ENCODE measurements at regions not wholly inside any gene's neighbourhood (a gene's known extent, or its start where the extent isn't known, plus 50 kb on each side); places are given as distances from the start of the nearest gene placed in this dataset.

GRCh38 chr3:164303894-164304293 is 774.4 kb downstream of the SI start:
- peaks cover 0 to 17% of the 10 kb centered on the region in 2 experiments; a peak in 4 of 5 replicates for H3K9me3 Mint-ChIP-seq
- no peak overlapping the region for H4K8ac ChIP-seq (replicated peaks; ENCODE audit: insufficient read length, low read depth, low read length)
- no peak overlapping the region for H2BK5ac ChIP-seq (ENCODE audit: insufficient read length, low read length)
- peaks cover 0 to 12% (median 4%) of the 10 kb centered on the region in 3 experiments; a peak in 3 of 7 replicates for H3K36me3 Mint-ChIP-seq (ENCODE audit: insufficient read depth in 1 of 3, low read depth in 3 of 3)
- peaks cover 3 to 5% of the 10 kb centered on the region in 2 experiments; a peak in 3 of 4 replicates for H3K4me1 Mint-ChIP-seq
- no peak overlapping the region for H3K18ac ChIP-seq (ENCODE audit: insufficient read length, low read depth, low read length)
- H3K14ac ChIP-seq (ENCODE audit: insufficient read depth, low read length), result no peak overlapping the region
- H4K20me1 ChIP-seq (ENCODE audit: control insufficient read depth, insufficient read depth, insufficient read length), result no peaks in the 10 kb centered on the region
- no peak for DNase-seq
- no peak overlapping the region for H4K91ac ChIP-seq (ENCODE audit: insufficient read length, low read depth, low read length)
- H3K27me3 ChIP-seq (ENCODE audit: insufficient read depth, low read length), result no peaks in the 10 kb centered on the region
- no peak overlapping the region for H3K9ac ChIP-seq (ENCODE audit: extremely low read depth, insufficient read length, low read length)
- H3K27ac ChIP-seq (ENCODE audit: insufficient read length, low read depth, low read length), result no peak overlapping the region
- H2BK120ac ChIP-seq (ENCODE audit: low read depth, low read length, poor library complexity, severe bottlenecking), result no peak overlapping the region
- no peak overlapping the region for H2BK12ac ChIP-seq (ENCODE audit: insufficient read length, low read depth, low read length)
- TF ChIP-seq CTCF (conservative IDR thresholded peaks at IDR 0.05), result no peak
- H3K4me2 ChIP-seq (ENCODE audit: insufficient read depth, insufficient read length, low read length), result no peak overlapping the region
- no peaks in the 10 kb centered on the region for H3K27me3 Mint-ChIP-seq (ENCODE audit: low read depth)
- H2AK5ac ChIP-seq (ENCODE audit: insufficient read length, low read length), result no peak overlapping the region
- no peak overlapping the region for H3K27ac Mint-ChIP-seq
- no peak overlapping the region for H2BK20ac ChIP-seq (ENCODE audit: low read depth, low read length, poor library complexity, severe bottlenecking)
- H3K23ac ChIP-seq (ENCODE audit: insufficient read length, low read depth, low read length), result no peak overlapping the region
- no peaks in the 10 kb centered on the region for H3K9me3 ChIP-seq (ENCODE audit: control insufficient read depth, low read depth, low read length)
- no peak overlapping the region for H2AFZ ChIP-seq (ENCODE audit: low read length)
- H2BK15ac ChIP-seq (ENCODE audit: low read depth, low read length), result no peak overlapping the region
- H3K4me3 Mint-ChIP-seq, result no peak overlapping the region
- H3K23me2 ChIP-seq (ENCODE audit: insufficient read length, low read depth, low read length, poor library complexity, severe bottlenecking), result no peaks in the 10 kb centered on the region
- H3K56ac ChIP-seq (ENCODE audit: insufficient read length, low read depth, low read length), result no peak overlapping the region
- no peaks in the 10 kb centered on the region for H3K4me1 ChIP-seq (ENCODE audit: insufficient read depth, low read length)
- H3T11ph ChIP-seq (ENCODE audit: low read length), result no peak overlapping the region
- no peak overlapping the region for H3K4ac ChIP-seq (ENCODE audit: low read depth, low read length)
- no CpG with 5 or more reads among the region's 1 CpG for WGBS (ENCODE audit: extremely low coverage, insufficient read length, low lambda C conversion rate)
- H3K79me1 ChIP-seq (ENCODE audit: insufficient read depth, low read depth, low read length, poor library complexity, severe bottlenecking), result no peaks in the 10 kb centered on the region
- no peak overlapping the region for H4K5ac ChIP-seq (ENCODE audit: insufficient read length, low read depth, low read length)
- no peaks in the 10 kb centered on the region for H3K79me2 ChIP-seq (ENCODE audit: insufficient read depth, low read length)
